ENCODE measurements at regions not wholly inside any gene's neighbourhood (a gene's known extent, or its start where the extent isn't known, plus 50 kb on each side); places are given as distances from the start of the nearest gene placed in this dataset.
"Not testable (repeated sequence)": the region's sequence is repeated elsewhere in the genome, so short reads cannot be mapped to it uniquely, and the experiment has no call there.

DNA sequence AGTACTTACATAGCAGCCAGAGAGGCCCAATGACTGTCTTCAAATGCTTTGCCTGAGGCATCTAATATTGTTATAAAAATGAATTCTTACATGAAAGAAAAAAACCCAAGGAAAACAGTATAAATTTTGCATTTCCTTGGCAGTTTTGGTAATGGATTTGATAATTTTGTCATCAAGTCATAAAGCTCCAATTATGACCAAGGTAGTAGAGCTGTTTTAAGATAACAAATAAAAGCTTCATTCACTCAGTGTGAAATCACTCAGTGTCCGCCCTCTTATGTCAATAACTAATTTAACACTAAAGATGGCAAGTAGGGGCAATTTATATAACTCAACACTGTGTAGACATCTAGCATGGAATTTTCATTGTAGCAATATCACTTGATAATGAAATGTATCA is 193.9 kb downstream of the ANKRD7 start:
- no peak for DNase-seq (ENCODE audit: low read depth)

DNA sequence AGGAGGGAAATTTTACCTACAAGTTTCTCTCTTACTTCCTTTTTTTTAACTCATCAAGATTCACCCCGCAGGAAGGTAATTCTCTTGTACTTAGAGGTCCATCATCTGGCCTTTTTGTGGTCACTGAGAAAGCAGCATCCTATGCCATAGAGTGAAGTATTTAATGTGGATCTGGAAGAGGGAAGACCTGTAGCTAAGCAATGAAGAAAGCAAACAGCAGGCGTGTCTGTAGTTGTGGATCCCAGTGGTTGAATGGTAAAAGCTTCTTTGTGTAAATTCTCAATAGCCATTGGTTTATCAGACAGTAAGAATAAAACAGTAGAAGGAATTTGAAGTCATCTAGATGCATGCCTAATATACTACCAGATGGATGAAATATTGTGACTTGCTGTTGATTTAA is 196.4 kb downstream of the ANKRD7 start:
- no peak for DNase-seq (ENCODE audit: low read depth)

DNA sequence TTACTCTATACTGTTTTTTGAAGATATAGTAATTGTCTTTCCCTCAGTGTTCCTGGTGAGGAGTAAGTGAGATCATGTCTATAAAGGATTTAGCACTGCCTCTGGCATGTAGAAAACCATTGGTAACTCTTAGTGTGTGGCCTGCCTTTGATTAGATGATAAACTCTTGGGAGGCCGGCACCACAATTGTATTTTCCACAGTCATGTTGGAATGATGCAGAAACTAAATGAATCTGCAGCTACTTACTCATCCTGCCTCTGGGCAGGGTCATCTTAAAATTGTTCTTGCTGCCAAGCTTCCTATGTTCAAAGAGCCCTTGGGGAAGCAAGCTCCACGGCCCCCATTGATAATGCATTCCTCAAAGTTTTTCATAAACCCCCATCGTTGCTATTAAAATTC is 204.6 kb downstream of the ANKRD7 start:
- DNase-seq (ENCODE audit: low read depth) = no peak

DNA sequence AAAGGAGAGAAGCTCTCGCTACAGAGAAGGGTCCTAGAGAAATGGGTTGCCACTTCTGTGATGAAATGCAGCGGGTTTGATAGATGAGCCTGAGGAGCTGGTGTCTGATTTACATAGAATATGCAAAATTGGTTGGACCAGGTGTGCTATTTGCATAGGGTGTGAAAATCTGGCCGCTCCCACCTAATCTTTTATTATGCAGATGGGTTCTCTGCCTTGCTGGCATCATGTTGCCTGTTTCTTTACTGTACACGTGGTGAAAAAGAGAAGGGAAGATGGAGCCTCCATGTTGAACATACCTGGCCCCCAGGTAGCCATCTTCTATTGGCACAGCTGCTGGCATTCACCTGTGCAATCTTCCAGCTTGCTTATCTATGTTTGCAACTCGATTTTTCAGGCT is 212.2 kb downstream of the ANKRD7 start:
- no peak for DNase-seq (ENCODE audit: low read depth)

DNA sequence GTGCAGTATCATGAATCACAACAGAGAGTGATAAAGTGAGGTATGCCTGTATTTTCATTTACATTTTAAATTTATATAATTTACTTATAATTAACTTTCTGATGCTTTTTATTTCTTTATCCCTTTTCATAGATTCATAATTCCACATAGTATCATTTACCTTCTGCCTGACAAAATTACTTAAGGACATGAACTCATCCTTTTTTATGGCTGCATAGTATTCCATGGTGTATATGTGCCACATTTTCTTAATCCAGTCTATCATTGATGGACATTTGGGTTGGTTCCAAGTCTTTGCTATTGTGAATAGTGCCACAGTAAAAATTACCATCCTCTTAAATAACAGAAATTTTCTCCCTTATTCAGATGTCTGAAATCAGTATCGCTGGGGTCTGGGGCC is 224.5 kb downstream of the ANKRD7 start:
- not testable (repeated sequence) for DNase-seq (ENCODE audit: low read depth)

DNA sequence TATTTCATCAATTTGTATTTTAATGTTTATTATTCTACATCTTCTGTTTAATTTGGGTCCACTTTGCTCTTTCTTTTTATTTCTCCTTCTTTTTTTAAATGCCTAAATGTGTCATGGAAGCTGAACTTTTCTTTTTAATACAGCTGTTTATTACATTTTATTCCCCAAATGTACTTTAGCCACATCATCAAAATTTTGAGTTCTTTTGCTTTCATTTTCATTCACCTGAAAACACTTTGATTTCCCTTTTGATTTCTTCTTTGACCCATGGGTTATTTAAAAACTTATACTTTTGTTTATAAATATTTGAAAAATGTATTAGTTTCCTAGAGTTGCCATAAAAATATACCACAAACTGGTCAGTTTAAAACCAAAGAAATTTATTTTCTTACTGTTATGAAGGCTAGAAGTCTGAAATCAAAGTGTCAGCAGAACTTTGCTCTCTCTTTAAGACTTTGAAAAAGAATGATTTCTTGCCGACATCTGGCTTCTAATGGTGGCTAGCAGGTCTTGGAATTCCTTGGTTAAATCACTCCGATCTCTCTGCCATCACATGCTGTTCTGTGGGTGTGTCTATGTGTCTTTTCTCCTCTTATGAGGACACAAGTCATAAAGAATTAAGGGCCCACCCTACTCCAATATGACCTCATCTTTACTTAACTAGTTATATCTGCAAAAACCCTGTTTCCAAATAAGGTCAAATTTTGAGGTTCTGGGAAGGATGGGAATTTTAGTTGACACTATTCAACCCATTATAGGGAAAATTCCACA is 225.5 kb downstream of the ANKRD7 start:
- DNase-seq (ENCODE audit: low read depth) = no peak

DNA sequence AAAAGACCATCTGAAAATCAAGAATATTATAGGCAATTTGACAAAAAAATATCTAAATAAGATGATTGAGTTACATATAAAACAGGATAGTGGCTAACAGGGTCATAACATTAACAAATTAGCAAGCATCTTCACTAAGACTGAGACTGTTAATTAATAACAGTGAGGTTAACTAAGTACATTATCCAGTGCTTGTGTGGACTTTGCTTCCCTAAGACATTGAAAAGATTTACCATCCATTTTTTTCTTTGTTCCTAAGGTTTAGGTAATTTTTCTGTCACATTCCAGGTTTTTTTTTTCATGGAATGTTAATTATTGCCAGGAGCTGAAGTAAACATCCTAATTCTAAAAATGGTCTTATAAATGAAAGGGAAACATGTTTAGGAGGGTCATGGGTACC is 227.6 kb downstream of the ANKRD7 start:
- no peak for DNase-seq (ENCODE audit: low read depth)

DNA sequence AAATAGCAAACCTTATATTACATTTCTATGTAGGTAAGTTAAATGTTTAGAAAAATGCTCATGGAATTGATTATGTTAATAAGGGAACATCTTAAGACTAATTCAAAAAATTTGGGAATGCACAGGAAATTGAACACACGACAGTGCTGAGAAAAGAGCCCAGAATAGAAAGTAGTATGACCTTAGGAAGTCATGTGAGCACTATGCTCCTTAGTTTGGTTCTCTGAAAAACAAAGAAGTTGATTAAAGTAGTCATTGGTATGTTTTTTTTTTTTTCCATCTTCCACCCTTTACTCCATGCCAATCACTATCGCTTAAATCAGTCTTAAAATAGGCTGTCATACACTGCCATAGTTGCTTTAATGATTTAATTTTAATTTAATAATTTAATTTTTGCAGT is 242.9 kb downstream of the ANKRD7 start:
- DNase-seq (ENCODE audit: low read depth) = no peak

DNA sequence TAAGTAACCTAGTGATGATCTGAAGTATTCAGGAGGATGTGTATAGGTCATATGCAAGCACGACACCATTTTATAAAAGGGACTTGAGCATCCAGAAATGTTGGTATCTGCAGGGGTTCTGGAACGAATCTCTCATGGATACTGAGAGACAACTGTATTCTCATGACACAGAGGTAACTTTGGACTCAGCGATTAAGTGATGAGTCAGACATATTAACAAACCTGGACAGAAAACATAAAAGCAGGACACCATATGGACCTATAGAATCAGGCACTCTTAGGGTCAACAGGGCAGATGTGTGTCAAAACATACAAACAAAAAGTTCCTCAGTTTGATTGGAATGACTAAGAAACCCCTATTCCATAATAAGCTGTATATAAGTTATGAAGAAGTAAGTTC is 248.1 kb downstream of the ANKRD7 start:
- no peak for DNase-seq (ENCODE audit: low read depth)

DNA sequence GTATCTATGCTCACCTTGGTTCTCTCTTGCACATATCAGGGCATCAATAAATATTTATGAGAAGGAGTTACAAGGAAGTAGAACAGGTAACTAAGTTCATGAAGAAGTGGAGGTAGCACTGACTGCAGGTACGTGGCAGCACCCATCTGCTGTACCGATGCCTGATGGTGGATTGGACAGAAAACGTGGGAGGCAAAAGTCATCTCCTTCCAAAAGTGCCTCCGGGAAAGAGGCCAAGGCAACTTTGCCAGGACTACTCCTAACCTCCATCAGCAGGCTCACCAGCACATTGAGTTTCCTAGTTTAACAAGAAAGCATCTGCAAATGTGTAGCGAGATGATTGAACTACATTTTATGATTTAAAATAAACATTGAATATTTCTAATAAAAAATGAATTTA is 248.8 kb downstream of the ANKRD7 start:
- no peak for DNase-seq (ENCODE audit: low read depth)

DNA sequence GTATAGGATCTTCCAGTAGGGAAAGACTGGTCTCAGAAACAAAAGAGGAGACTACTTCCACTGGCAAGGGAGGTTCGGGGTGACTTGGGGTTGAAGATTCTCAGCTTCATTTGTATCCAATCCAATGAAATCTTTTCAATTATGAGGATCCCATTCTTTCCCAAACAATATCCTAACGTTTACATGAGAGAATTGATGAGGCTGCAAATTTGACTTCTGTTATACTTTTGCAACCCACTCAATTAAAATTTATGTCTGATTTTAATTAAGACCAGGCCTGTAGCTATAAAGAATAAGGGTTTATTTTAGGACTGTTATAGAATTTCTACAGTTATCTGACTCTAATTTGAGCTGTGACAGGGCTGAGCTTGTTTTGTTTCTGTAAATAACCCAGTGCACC is 251.5 kb downstream of the ANKRD7 start:
- DNase-seq (ENCODE audit: low read depth) = no peak

DNA sequence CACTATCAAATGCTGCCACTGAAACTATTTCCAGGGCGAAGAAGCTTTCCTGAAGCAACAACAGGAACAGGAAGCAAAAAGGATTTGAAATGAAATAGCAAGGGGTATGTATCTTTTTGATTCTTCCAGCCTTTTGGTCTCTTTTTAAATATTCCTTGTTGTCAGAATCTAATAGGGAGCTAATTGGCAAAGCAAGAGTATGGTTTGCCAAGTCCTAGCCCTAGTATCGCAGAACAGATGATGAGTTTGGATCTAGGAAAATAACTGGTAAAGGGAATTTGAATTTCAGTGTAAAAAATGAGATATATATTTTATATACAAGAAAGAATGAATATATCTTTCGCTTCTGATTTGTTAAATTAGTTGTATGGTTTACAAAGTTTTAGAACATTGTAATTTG is 252.5 kb downstream of the ANKRD7 start:
- no peak for DNase-seq (ENCODE audit: low read depth)

DNA sequence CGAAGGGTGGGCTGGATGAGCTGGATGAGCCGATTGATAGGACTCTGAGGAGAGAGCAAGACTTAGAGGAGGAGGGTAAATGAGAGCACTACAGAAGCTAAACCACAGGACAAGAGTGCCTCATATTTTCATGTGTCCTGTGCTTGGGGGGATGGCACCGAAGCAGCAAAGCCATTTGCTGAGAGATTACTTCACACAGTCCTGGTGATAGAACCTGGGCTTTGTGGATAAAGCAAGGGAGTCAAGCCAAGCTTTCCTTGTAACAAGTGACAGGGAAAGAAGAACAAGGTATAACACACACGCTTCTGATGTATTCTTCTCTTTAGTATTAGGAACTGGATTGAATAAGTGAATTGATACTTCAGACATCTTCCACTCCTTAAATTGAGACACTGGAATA is 253.7 kb downstream of the ANKRD7 start:
- no peak for DNase-seq (ENCODE audit: low read depth)

DNA sequence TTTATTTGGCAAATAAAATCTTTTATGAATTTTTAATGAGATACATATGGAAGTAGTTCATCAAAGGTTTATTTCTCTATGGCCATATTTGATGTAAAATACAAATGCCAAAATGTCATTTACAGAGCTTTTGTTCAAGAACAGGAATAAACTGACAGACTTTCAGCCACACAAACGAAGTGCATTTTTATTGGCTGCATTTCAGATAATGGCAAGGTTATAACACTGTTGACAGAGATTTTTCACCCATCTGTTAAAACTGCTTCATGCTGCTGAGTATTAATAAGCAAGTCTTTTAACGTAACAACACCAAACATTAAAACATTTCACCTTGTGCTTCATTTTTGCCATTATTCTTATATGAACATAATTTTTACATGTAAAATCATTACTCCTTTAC is 254.4 kb downstream of the ANKRD7 start:
- no peak for DNase-seq (ENCODE audit: low read depth)

DNA sequence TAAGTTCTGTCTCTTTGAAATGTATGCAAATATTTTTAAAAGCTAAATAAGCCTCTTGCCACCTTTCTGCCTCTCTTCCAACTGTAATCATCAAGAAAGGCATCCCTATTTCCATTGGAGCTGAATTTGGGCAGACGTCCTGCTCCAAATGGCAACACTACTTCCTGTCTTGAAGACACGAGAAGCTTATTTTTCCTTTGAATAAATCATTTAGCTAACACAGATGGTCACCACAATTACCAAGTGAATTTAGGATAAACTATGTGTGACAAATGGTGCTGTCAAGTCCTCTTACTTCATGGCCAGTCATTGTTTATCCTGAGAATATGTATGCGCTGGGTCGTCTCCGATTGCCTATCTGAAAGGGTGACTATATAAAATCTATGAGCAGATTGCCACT is 268.0 kb downstream of the ANKRD7 start:
- no peak for DNase-seq (ENCODE audit: low read depth)

DNA sequence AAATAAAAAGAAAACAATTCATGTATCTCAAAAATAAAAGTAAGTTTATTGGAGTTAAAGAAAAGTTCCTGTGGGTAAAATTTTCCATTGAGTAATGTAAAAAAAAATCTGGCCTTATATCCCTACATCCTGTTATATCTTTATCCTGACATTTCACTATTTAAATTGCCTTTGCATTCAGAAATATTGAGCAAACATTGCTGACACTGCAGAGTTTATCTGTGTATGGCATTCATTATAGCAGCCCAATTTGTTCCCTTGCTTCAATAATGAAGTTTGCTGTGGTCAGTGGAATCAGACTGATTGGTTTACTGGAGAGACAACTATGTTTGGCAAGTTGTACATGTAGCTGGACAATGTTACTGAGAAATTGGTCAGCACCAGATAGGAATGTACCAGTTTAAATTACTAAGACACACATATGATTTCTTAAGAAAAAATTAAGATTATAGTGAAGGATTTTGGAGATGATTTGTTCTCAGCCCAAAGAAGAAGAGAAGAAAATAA is 271.7 kb downstream of the ANKRD7 start:
- DNase-seq (ENCODE audit: low read depth) = no peak

DNA sequence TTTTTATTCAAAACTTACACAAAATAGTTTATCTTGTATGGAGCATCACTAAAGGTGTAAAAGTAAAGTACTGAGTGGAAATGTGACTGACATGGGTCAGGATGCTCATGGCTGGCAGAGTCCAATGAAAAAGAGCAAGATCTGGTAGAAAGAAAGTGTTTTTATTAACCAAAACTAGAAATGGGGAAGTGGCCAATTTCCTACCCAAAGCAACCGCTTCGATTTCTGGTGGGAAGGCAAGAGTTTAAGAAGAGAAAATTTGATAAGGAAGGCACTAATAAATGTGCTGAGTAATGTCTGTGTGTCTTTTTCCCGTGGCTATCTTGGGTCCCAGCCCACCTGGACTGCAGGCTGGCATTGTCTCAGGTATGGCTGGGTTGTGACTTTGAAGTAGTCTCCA is 277.7 kb downstream of the ANKRD7 start:
- no peak for DNase-seq (ENCODE audit: low read depth)

DNA sequence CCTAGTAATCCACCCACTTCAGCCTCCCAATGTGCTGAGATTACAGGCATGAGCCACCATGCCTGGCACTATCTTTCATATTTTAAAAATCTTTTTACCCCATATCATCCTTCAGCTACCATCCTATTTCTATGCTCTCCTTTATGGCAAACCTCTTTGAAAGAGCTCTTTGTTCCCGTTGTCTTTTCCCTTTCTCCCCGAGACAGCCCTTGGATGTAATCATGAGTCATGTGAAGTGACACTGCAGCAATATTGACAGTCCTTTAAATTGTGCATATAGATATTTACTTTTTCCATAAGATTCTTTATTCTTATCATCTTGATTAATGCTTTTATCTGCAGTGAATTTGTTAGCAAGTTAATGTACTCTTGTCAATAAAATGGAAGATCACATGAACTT is 286.6 kb downstream of the ANKRD7 start:
- no peak for DNase-seq (ENCODE audit: low read depth)

DNA sequence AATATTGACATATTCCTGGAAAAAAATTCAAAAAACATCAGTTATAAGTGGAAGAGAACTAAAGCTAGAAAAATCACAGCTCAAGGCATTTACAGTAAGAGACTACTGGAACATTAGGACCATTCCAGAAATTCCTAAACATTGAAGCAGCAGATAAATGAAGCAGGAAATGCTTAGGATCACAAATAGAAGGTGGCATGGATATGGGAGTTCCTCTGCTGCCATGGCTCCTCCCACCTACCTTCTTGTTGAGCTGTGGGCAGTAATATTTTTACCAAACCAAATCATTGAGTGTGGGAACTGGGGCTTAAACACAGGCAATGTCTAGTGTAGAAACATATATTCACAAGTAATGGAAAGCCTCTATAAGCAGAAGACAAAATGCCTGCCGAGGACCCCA is 292.8 kb downstream of the ANKRD7 start:
- no peak for DNase-seq (ENCODE audit: low read depth)

DNA sequence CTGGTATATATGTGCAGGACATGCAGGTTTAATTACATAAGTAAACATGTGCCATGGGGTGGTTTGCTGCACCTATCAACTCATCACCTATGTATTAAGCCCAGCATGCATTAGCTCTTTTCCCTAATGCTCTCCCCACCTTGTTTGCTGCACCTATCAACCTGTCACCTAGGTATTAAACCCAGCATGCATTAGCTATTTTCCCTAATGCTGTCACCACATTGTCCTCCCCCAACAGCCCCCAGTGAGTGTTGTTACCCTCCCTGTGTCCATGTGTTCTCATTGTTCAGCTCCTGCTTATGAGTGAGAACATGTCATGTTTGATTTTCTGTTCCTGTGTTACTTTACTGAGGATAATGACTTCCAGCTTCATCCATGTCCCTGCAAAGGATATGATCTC is 300.5 kb downstream of the ANKRD7 start:
- DNase-seq (ENCODE audit: low read depth) = no peak

DNA sequence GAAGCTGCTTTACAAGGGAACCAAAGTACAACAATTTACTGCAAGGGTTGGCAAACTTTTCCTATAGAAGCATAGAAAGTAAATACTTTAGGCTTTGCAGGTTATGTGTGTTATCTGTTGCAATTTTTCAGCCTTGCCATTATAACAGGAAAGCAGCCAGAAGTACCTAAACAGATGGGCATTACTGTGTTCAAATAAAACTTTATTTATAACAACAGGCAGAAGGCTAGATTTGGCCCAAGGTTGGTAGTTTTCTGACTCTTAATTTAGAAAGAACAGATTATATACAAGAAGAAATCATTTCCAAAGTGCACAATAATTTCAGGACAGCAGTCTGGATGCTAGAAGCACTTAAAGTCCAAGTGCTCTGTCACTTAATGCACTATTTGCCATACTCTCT is 307.1 kb downstream of the ANKRD7 start:
- no peak for DNase-seq (ENCODE audit: low read depth)

DNA sequence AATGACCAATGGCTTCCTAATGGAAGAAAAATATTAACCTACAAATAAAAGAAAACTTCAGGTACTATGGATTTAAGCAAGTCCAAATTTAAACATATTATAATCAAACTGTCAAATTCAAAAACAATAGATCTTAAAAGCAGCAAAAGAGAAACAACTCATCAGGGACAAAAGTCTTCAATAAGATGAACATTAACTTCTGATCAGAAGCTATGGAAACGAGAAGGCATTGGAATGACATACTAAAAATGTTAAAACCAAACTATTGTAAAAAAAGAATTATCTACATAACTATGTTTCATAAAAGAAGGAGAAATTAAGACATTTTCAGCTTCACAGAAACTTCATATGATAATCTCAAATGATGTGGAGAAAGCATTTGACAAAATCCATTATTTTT is 334.7 kb downstream of the ANKRD7 start:
- no peak for DNase-seq (ENCODE audit: low read depth)

DNA sequence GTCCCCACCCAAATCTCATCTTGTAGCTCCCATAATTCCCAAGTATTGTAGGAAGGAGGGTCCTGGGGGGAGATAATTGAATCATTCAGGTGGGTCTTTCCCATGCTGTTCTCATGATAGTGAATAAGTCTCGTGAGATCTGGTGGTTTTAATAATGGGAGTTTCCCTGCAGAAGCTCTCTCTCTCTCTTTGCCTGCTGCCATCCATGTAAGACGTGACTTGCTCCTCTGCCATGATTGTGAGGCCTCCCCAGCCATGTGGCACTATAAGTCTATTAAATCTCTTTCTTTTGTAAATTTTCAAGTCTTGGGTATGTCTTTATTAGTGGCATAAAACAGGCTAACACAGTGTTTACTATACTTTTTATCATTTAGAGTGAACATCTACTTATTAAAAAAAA is 338.8 kb downstream of the ANKRD7 start:
- DNase-seq (ENCODE audit: low read depth) = no peak

DNA sequence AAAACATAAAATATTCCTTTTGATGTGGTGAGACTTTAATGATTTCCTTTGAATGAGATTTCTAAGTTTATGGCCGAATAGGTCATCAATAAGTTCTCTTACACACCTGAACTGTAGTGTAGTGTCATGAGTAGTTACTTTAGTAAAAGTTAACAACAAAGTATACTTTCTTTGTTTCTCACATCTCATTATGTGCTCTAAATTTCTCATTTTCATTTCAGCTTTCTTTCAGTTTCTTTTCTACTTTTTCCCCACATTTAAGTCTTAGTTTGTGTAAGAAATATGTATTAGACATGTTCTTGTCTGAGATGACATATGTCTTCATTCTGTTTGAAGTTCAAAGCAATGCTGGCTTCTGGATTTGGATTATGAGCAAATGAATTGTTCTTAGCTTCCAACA is 348.1 kb downstream of the ANKRD7 start:
- no peak for DNase-seq (ENCODE audit: low read depth)
